ENCODE measurements at regions not wholly inside any gene's neighbourhood (a gene's known extent, or its start where the extent isn't known, plus 50 kb on each side); places are given as distances from the start of the nearest gene placed in this dataset.
"Not testable (repeated sequence)": the region's sequence is repeated elsewhere in the genome, so short reads cannot be mapped to it uniquely, and the experiment has no call there.

GRCh38 chr7:145104400-145104799 is 268.5 kb upstream of the TPK1 start:
- WGBS (ENCODE audit: insufficient coverage): no CpG with 5 or more reads among the region's 1 CpG

GRCh38 chr7:145102199-145102598 is 266.3 kb upstream of the TPK1 start:
- H3K36me3 Mint-ChIP-seq; H3K4me1 ChIP-seq (ENCODE audit: control insufficient read depth in 1 of 2, insufficient read depth in 2 of 2, low read length in 2 of 2); H3K27me3 ChIP-seq (ENCODE audit: control insufficient read depth in 2 of 2, insufficient read depth in 2 of 2, low read length in 2 of 2); DNase-seq; H3K9me3 Mint-ChIP-seq; H3K4me3 ChIP-seq (replicated peaks in 1 of 3; ENCODE audit: low read depth in 2 of 3, low read length in 3 of 3); intact Hi-C loops (cut with micrococcal nuclease); H4K20me1 ChIP-seq (ENCODE audit: insufficient read depth, low read length); H3K4me1 Mint-ChIP-seq; H2AFZ ChIP-seq (ENCODE audit: insufficient read depth, low read depth, low read length, poor library complexity, severe bottlenecking); H3K79me2 ChIP-seq (ENCODE audit: insufficient read depth, low read length); H3K9ac ChIP-seq (ENCODE audit: insufficient read depth, low read length, poor library complexity, severe bottlenecking); H3K27me3 Mint-ChIP-seq (ENCODE audit: low read depth in 3 of 3); H3K27ac Mint-ChIP-seq; H3K9me3 ChIP-seq (replicated peaks in 1 of 2; ENCODE audit: control insufficient read depth in 1 of 2, insufficient read depth in 1 of 2, low read length in 2 of 2); H3K4me3 Mint-ChIP-seq; H3K27ac ChIP-seq (ENCODE audit: low read depth in 1 of 2, low read length in 2 of 2); H3K36me3 ChIP-seq (replicated peaks in 1 of 2; ENCODE audit: control insufficient read depth in 1 of 2, insufficient read depth in 2 of 2, low read length in 2 of 2); H3K4me2 ChIP-seq (replicated peaks; ENCODE audit: extremely low read depth, low read length, poor library complexity, severe bottlenecking): not testable (repeated sequence)
- 100% methylated on average over 4 of the region's 10 CpGs for WGBS (ENCODE audit: insufficient coverage)

More at GRCh38 chr7:145104400-145104799, 268.5 kb upstream of the TPK1 start:
- Histone ChIP-seq H3K9ac (ENCODE audit: insufficient read depth, low read length, poor library complexity, severe bottlenecking) (no peak overlapping the region), H3K27me3 (ENCODE audit: control insufficient read depth in 2 of 2, insufficient read depth in 2 of 2, low read length in 2 of 2) (no peaks in the 10 kb centered on the region), H3K79me2 (ENCODE audit: insufficient read depth, low read length) (no peaks in the 10 kb centered on the region), H2AFZ (ENCODE audit: insufficient read depth, low read depth, low read length, poor library complexity, severe bottlenecking) (no peak overlapping the region), H3K4me1 (ENCODE audit: control insufficient read depth in 1 of 2, insufficient read depth in 2 of 2, low read length in 2 of 2) (no peaks in the 10 kb centered on the region), H4K20me1 (ENCODE audit: insufficient read depth, low read length) (no peaks in the 10 kb centered on the region), H3K4me2 (replicated peaks; ENCODE audit: extremely low read depth, low read length, poor library complexity, severe bottlenecking) (no peak overlapping the region), H3K36me3 (replicated peaks in 1 of 2; ENCODE audit: control insufficient read depth in 1 of 2, insufficient read depth in 2 of 2, low read length in 2 of 2) (no peaks in the 10 kb centered on the region), H3K27ac (ENCODE audit: low read depth in 1 of 2, low read length in 2 of 2) (no peak overlapping the region), H3K4me3 (replicated peaks in 1 of 3; ENCODE audit: low read depth in 2 of 3, low read length in 3 of 3) (no peak overlapping the region), H3K9me3 (replicated peaks in 1 of 2; ENCODE audit: control insufficient read depth in 1 of 2, insufficient read depth in 1 of 2, low read length in 2 of 2) (no peaks in the 10 kb centered on the region)
- Mint-ChIP-seq H3K9me3 (peaks cover 0 to 7% (median 0%) of the 10 kb centered on the region in 7 donors), H3K4me3 (no peak overlapping the region), H3K27ac (no peak overlapping the region), H3K4me1 (no peaks in the 10 kb centered on the region), H3K36me3 (no peaks in the 10 kb centered on the region), H3K27me3 (ENCODE audit: low read depth in 3 of 3) (no peaks in the 10 kb centered on the region)
- DNase-seq: no peak
- no peak for TF ChIP-seq CTCF (IDR thresholded peaks at IDR 0.05)
- intact Hi-C loops (cut with micrococcal nuclease): no loop called here
